NT2/D1 (cell line): ENCODE measurements at regions not wholly inside any gene's neighbourhood (a gene's known extent, or its start where the extent isn't known, plus 50 kb on each side); places are given as distances from the start of the nearest gene placed in this dataset.

Experiments used
- SUZ12 ChIP-seq: IDR thresholded peaks from 2 replicates; pipeline ENCODE4 v1.6.1; 2011; ENCODE audit not compliant: insufficient read length, insufficient read depth; ENCODE audit errors: extremely low read depth
- YY1 ChIP-seq: IDR thresholded peaks from 2 replicates; pipeline ENCODE4 v1.6.1; 2011; ENCODE audit not compliant: insufficient read length, insufficient read depth
- ZNF274 ChIP-seq: IDR thresholded peaks from 2 replicates; pipeline ENCODE4 v1.6.1; 2011; ENCODE audit warnings: mild to moderate bottlenecking, low read depth, low read length

GRCh38 chr5:115394531-115394930 is 98.1 kb upstream of the CCDC112 start:
- TF ChIP-seq YY1 (no peak), ZNF274 (no peak), SUZ12 (no peak)
